ENCODE measurements at regions not wholly inside any gene's neighbourhood (a gene's known extent, or its start where the extent isn't known, plus 50 kb on each side); places are given as distances from the start of the nearest gene placed in this dataset.

GRCh38 chr5:24232041-24232440, 412.7 kb downstream of the CDH10 start:
- TF ChIP-seq, protein P1, sequence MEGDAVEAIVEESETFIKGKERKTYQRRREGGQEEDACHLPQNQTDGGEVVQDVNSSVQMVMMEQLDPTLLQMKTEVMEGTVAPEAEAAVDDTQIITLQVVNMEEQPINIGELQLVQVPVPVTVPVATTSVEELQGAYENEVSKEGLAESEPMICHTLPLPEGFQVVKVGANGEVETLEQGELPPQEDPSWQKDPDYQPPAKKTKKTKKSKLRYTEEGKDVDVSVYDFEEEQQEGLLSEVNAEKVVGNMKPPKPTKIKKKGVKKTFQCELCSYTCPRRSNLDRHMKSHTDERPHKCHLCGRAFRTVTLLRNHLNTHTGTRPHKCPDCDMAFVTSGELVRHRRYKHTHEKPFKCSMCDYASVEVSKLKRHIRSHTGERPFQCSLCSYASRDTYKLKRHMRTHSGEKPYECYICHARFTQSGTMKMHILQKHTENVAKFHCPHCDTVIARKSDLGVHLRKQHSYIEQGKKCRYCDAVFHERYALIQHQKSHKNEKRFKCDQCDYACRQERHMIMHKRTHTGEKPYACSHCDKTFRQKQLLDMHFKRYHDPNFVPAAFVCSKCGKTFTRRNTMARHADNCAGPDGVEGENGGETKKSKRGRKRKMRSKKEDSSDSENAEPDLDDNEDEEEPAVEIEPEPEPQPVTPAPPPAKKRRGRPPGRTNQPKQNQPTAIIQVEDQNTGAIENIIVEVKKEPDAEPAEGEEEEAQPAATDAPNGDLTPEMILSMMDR (conservative IDR thresholded peaks at IDR 0.05), result no peak
- Mint-ChIP-seq H3K4me3 (no peak overlapping the region), H3K4me1 (no peaks in the 10 kb centered on the region), H3K27me3 (ENCODE audit: low read depth) (no peaks in the 10 kb centered on the region), H3K36me3 (ENCODE audit: low read depth) (no peaks in the 10 kb centered on the region), H3K27ac (ENCODE audit: unreplicated experiment) (no peak overlapping the region), H3K9me3 (no peaks in the 10 kb centered on the region)
- no peak for DNase-seq (ENCODE audit: low read depth, low spot score)

GRCh38 chr5:24232929-24233498, 411.8 kb downstream of the CDH10 start:
- Mint-ChIP-seq H3K27me3 (ENCODE audit: low read depth) (no peaks in the 10 kb centered on the region), H3K27ac (ENCODE audit: unreplicated experiment) (no peak overlapping the region), H3K4me1 (no peaks in the 10 kb centered on the region), H3K36me3 (ENCODE audit: low read depth) (no peaks in the 10 kb centered on the region), H3K4me3 (no peak overlapping the region), H3K9me3 (no peaks in the 10 kb centered on the region)
- TF ChIP-seq, protein P1 (conservative IDR thresholded peaks at IDR 0.05), result no peak
- no peak for DNase-seq (ENCODE audit: low read depth, low spot score)

DNA sequence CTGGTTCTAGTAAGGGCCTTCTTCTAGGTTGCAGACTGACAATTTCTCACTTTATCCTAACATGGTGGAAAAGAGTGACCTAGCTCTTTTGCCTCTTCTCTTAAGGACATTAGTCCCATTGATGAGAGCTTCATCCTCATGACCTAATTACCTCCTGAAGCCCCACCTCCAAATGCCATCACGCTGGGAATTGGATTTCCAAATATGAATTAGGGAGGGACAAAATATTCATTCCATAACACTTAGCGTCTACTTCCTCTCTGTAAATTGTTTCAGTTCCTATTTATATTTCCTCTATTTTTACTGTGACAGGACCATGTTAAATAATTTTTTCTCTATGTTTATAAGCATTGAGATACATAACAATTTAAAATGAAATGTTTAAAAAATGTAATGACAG, 408.8 kb downstream of the CDH10 start:
- TF ChIP-seq, protein P1 (conservative IDR thresholded peaks at IDR 0.05), result no peak
- H3K9me3 Mint-ChIP-seq, result no peaks in the 10 kb centered on the region
- no peak overlapping the region for H3K4me3 Mint-ChIP-seq
- no peaks in the 10 kb centered on the region for H3K36me3 Mint-ChIP-seq (ENCODE audit: low read depth)
- H3K27me3 Mint-ChIP-seq (ENCODE audit: low read depth), result no peaks in the 10 kb centered on the region
- no peak for DNase-seq (ENCODE audit: low read depth, low spot score)
- no peak overlapping the region for H3K27ac Mint-ChIP-seq (ENCODE audit: unreplicated experiment)
- no peaks in the 10 kb centered on the region for H3K4me1 Mint-ChIP-seq

GRCh38 chr5:24245821-24246220, 399.0 kb downstream of the CDH10 start:
- no peaks in the 10 kb centered on the region for H3K9me3 Mint-ChIP-seq
- no peaks in the 10 kb centered on the region for H3K36me3 Mint-ChIP-seq (ENCODE audit: low read depth)
- TF ChIP-seq, protein P1 (conservative IDR thresholded peaks at IDR 0.05), result no peak
- no peak overlapping the region for H3K27ac Mint-ChIP-seq (ENCODE audit: unreplicated experiment)
- no peak for DNase-seq (ENCODE audit: low read depth, low spot score)
- no peak overlapping the region for H3K4me3 Mint-ChIP-seq
- no peaks in the 10 kb centered on the region for H3K4me1 Mint-ChIP-seq
- H3K27me3 Mint-ChIP-seq (ENCODE audit: low read depth), result no peaks in the 10 kb centered on the region

DNA sequence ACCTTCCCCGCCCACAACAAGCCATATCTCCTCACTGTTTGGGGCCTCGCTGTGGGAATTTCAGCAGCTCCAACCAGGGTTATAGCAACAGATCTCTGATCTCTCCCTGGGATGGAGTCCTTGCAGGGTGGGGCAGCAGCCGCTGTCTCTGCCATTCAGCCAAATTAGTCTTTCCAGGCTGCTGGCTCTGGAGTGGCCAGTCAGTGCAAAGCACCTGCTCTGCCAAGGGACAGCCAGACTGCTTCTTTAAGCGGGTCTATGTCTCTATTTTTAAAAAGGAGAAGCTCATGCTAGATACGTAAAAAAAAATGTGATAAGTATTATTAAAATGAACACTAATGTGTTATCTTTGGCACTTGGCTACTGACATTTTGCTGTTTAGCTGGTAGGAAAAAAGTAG, 380.2 kb downstream of the CDH10 start:
- no peaks in the 10 kb centered on the region for H3K36me3 Mint-ChIP-seq (ENCODE audit: low read depth)
- H3K27ac Mint-ChIP-seq (ENCODE audit: unreplicated experiment), result no peak overlapping the region
- no peaks in the 10 kb centered on the region for H3K9me3 Mint-ChIP-seq
- no peak for DNase-seq (ENCODE audit: low read depth, low spot score)
- H3K27me3 Mint-ChIP-seq (ENCODE audit: low read depth), result no peaks in the 10 kb centered on the region
- TF ChIP-seq, protein P1 (conservative IDR thresholded peaks at IDR 0.05), result no peak
- no peaks in the 10 kb centered on the region for H3K4me1 Mint-ChIP-seq
- no peak overlapping the region for H3K4me3 Mint-ChIP-seq

Measured in neural crest cell (in vitro differentiated cells).